Ectodermal cell (in vitro differentiated cells): ENCODE measurements at regions not wholly inside any gene's neighbourhood (a gene's known extent, or its start where the extent isn't known, plus 50 kb on each side); places are given as distances from the start of the nearest gene placed in this dataset.
"Not testable (repeated sequence)": the region's sequence is repeated elsewhere in the genome, so short reads cannot be mapped to it uniquely, and the experiment has no call there.

Experiments used
- H3K27ac ChIP-seq: 2 replicates; pipeline ENCODE4 v1.7.0; 2013; ENCODE audit warnings: mild to moderate bottlenecking, low read depth, low read length; ENCODE audit not compliant: insufficient read depth, poor library complexity, severe bottlenecking
- H3K27me3 ChIP-seq: 2 replicates; pipeline ENCODE4 v1.7.0; 2013; ENCODE audit warnings: mild to moderate bottlenecking, low read length; ENCODE audit not compliant: insufficient read depth, control insufficient read depth, poor library complexity, severe bottlenecking
- H3K36me3 ChIP-seq: one replicate; pipeline ENCODE4 v1.7.0; 2013; ENCODE audit warnings: low read length; ENCODE audit not compliant: control insufficient read depth, insufficient read depth
- H3K4me1 ChIP-seq: one replicate; pipeline ENCODE4 v1.7.0; 2013; ENCODE audit warnings: low read length; ENCODE audit not compliant: control insufficient read depth, insufficient read depth
- H3K4me3 ChIP-seq: 2 replicates; pipeline ENCODE4 v1.7.0; 2013; ENCODE audit warnings: low read depth, low read length, control low read depth; ENCODE audit not compliant: insufficient read depth
- H3K9me3 ChIP-seq: 2 replicates; pipeline ENCODE4 v1.7.0; 2013; ENCODE audit warnings: mild to moderate bottlenecking, low read length, moderate library complexity; ENCODE audit not compliant: control insufficient read depth
- WGBS, 2 experiments: methylation state at CpG; one replicate each; pipeline ENCODE4 v1.1.7; 2013; ENCODE audit warnings: missing lambda C conversion rate in 2 of 2; 5-methylcytosine and 5-hydroxymethylcytosine counted together

GRCh38 chr20:52012079-52012478, 179.5 kb downstream of the ZFP64 start:
- no peak overlapping the region for H3K27ac ChIP-seq
- H3K4me1 ChIP-seq: peaks cover 3% of the 10 kb centered on the region
- WGBS, 2 experiments: 95% methylated on average over 4 to 5 of the region's 5 CpGs
- H3K9me3 ChIP-seq: no peaks in the 10 kb centered on the region
- no peaks in the 10 kb centered on the region for H3K27me3 ChIP-seq
- no peak overlapping the region for H3K4me3 ChIP-seq
- no peaks in the 10 kb centered on the region for H3K36me3 ChIP-seq

- Histone ChIP-seq H3K4me3 (no peak overlapping the region), H3K4me1 (peaks cover 9% of the 10 kb centered on the region), H3K27ac (no peak overlapping the region), H3K9me3 (no peaks in the 10 kb centered on the region), H3K27me3 (no peaks in the 10 kb centered on the region), H3K36me3 (no peaks in the 10 kb centered on the region)
- 85 to 93% methylated on average over 1 of the region's 3 CpGs for WGBS, 2 experiments
These were observed 180.5 kb downstream of the ZFP64 start for GRCh38 chr20:52011093-52011492.

- Histone ChIP-seq H3K27ac (peak overlapping the region; percentile 66), H3K36me3 (no peaks in the 10 kb centered on the region), H3K4me3 (no peak overlapping the region), H3K4me1 (peaks cover 9% of the 10 kb centered on the region), H3K27me3 (no peaks in the 10 kb centered on the region), H3K9me3 (no peaks in the 10 kb centered on the region)
- WGBS, 2 experiments: 48 to 61% methylated on average over 11 of the region's 11 CpGs
These were observed 181.0 kb downstream of the ZFP64 start for GRCh38 chr20:52010541-52010940.

GRCh38 chr20:52008874-52009273, 182.7 kb downstream of the ZFP64 start:
- peaks cover 18% of the 10 kb centered on the region for H3K4me1 ChIP-seq
- WGBS, 2 experiments: 95 to 96% methylated on average over 6 of the region's 6 CpGs
- H3K27ac ChIP-seq: no peak overlapping the region
- no peaks in the 10 kb centered on the region for H3K36me3 ChIP-seq
- H3K4me3 ChIP-seq: no peak overlapping the region
- no peaks in the 10 kb centered on the region for H3K27me3 ChIP-seq
- H3K9me3 ChIP-seq: no peaks in the 10 kb centered on the region

GRCh38 chr20:52004715-52005114, 186.9 kb downstream of the ZFP64 start:
- no peaks in the 10 kb centered on the region for H3K27me3 ChIP-seq
- H3K36me3 ChIP-seq: no peaks in the 10 kb centered on the region
- peaks cover 38% of the 10 kb centered on the region for H3K4me1 ChIP-seq
- H3K9me3 ChIP-seq: no peaks in the 10 kb centered on the region
- WGBS, 2 experiments: 90 to 94% methylated on average over 3 of the region's 3 CpGs
- H3K27ac ChIP-seq: no peak overlapping the region
- no peak overlapping the region for H3K4me3 ChIP-seq

GRCh38 chr20:52004018-52004417, 187.6 kb downstream of the ZFP64 start:
- Histone ChIP-seq H3K9me3 (no peaks in the 10 kb centered on the region), H3K27me3 (no peaks in the 10 kb centered on the region), H3K4me1 (peaks cover 38% of the 10 kb centered on the region), H3K27ac (peak overlapping the region; percentile 75), H3K4me3 (no peak overlapping the region), H3K36me3 (no peaks in the 10 kb centered on the region)
- WGBS, 2 experiments: 14 to 25% methylated on average over 5 of the region's 5 CpGs

GRCh38 chr20:52003415-52003814, 188.2 kb downstream of the ZFP64 start:
- Histone ChIP-seq H3K27ac (peak overlapping the region; percentile 75), H3K36me3 (no peaks in the 10 kb centered on the region), H3K4me1 (peaks cover 38% of the 10 kb centered on the region), H3K27me3 (no peaks in the 10 kb centered on the region), H3K4me3 (no peak overlapping the region), H3K9me3 (no peaks in the 10 kb centered on the region)
- WGBS, 2 experiments: 81 to 86% methylated on average over 4 of the region's 5 CpGs

GRCh38 chr20:52001999-52002666, 189.4 kb downstream of the ZFP64 start:
- 65 to 75% methylated on average over 6 of the region's 8 CpGs for WGBS, 2 experiments
- Histone ChIP-seq H3K9me3 (no peaks in the 10 kb centered on the region), H3K27ac (no peak overlapping the region), H3K4me1 (peaks cover 38% of the 10 kb centered on the region), H3K36me3 (no peaks in the 10 kb centered on the region), H3K4me3 (no peak overlapping the region), H3K27me3 (no peaks in the 10 kb centered on the region)

GRCh38 chr20:51997281-51997936, 194.2 kb downstream of the ZFP64 start:
- not testable (repeated sequence) for H3K4me3 ChIP-seq, H3K27ac ChIP-seq, H3K4me1 ChIP-seq, H3K36me3 ChIP-seq, H3K27me3 ChIP-seq, H3K9me3 ChIP-seq
- 88 to 94% methylated on average over 4 of the region's 4 CpGs for WGBS, 2 experiments

GRCh38 chr20:51995551-51995951, 193.2 kb upstream of the SALL4 start:
- H3K36me3 ChIP-seq: no peaks in the 10 kb centered on the region
- no peaks in the 10 kb centered on the region for H3K9me3 ChIP-seq
- H3K27me3 ChIP-seq: no peaks in the 10 kb centered on the region
- H3K4me1 ChIP-seq: no peaks in the 10 kb centered on the region
- 84 to 86% methylated on average over 3 of the region's 3 CpGs for WGBS, 2 experiments
- H3K27ac ChIP-seq: no peak overlapping the region
- no peak overlapping the region for H3K4me3 ChIP-seq
